Activated CD8-positive, alpha-beta T cell treated with anti-CD3 and anti-CD28 coated beads, Interleukin-2, amount 10 ng/mL, durations not matched to agents 7 days and 5 days (primary cell): ENCODE measurements at regions not wholly inside any gene's neighbourhood (a gene's known extent, or its start where the extent isn't known, plus 50 kb on each side); places are given as distances from the start of the nearest gene placed in this dataset.
"Not testable (repeated sequence)": the region's sequence is repeated elsewhere in the genome, so short reads cannot be mapped to it uniquely, and the experiment has no call there.

Experiments
- ATAC-seq: fragments of 150-1000 bp; cut with Tn5 transposase; one replicate; pipeline ENCODE4 v1.10.0; 2021; ENCODE audit warnings: moderate library complexity
- CTCF ChIA-PET: fragments of 350-600 bp; sonication (Branson Sonifier 250); formaldehyde crosslinking; loops from one replicate; lab custom pipeline; 2021; ENCODE audit warnings: antibody characterized with exemption; lab: Charles Lee
- POLR2A ChIA-PET: fragments of 350-600 bp; sonication (Branson Sonifier 250); formaldehyde crosslinking; loops from one replicate; lab custom pipeline; 2021; ENCODE audit warnings: antibody characterized with exemption; lab: Charles Lee
- DNase-seq: peaks from one replicate; pipeline ENCODE4 v3.0.0-alpha.2; 2020
- H3K27ac Mint-ChIP-seq: one replicate; pipeline ENCODE4 v1.8.0; 2021; ENCODE audit warnings: mild to moderate bottlenecking, mixed read lengths
- H3K27me3 Mint-ChIP-seq: one replicate; pipeline ENCODE4 v1.8.0; 2021; ENCODE audit warnings: low read depth, mixed read lengths
- H3K36me3 Mint-ChIP-seq: one replicate; pipeline ENCODE4 v1.8.0; 2021; ENCODE audit warnings: low read depth, mixed read lengths
- H3K4me1 Mint-ChIP-seq: one replicate; pipeline ENCODE4 v1.8.0; 2021; ENCODE audit warnings: low read depth, mixed read lengths
- H3K4me3 Mint-ChIP-seq: one replicate; pipeline ENCODE4 v1.8.0; 2021; ENCODE audit warnings: mild to moderate bottlenecking, mixed read lengths
- H3K9me3 Mint-ChIP-seq: one replicate; pipeline ENCODE4 v1.8.0; 2022; ENCODE audit warnings: mixed read lengths; ENCODE audit not compliant: insufficient read depth

- DNase-seq = peak; percentile 57
- Mint-ChIP-seq H3K4me1 (peaks cover 25% of the 10 kb centered on the region), H3K27me3 (peaks cover 2% of the 10 kb centered on the region), H3K36me3 (no peaks in the 10 kb centered on the region), H3K27ac (no peak overlapping the region), H3K9me3 (no peaks in the 10 kb centered on the region), H3K4me3 (no peak overlapping the region)
- ChIA-PET POLR2A (interaction anchor here (0.7 to 0.8 kb wide), 2 partner anchors 30 to 309 kb away, joined by 3 read pairs; no protein-coding TSS in a partner anchor), CTCF (interaction anchor here (0.9 to 13.7 kb wide), 14 partner anchors 8 to 139 kb away, joined by 3 to 440 read pairs (median 6); no protein-coding TSS in a partner anchor)
- ATAC-seq = peak; percentile 22
These were observed 227.9 kb upstream of the PRSS58 start for GRCh38 chr7:142485617-142486226.

- Mint-ChIP-seq H3K27ac (no peak overlapping the region), H3K27me3 (no peaks in the 10 kb centered on the region), H3K4me1 (peaks cover 28% of the 10 kb centered on the region), H3K9me3 (no peaks in the 10 kb centered on the region), H3K4me3 (no peak overlapping the region), H3K36me3 (no peaks in the 10 kb centered on the region)
- no peak for ATAC-seq
- DNase-seq = no peak
- POLR2A ChIA-PET = interaction anchor here (0.5 kb wide), 1 partner anchor 17 kb away, joined by 3 read pairs; no protein-coding TSS in a partner anchor
- CTCF ChIA-PET = interaction anchor here (0.9 to 13.7 kb wide), 24 partner anchors 8 to 731 kb away, joined by 3 to 440 read pairs (median 7); no protein-coding TSS in a partner anchor
These were observed 225.9 kb upstream of the PRSS58 start for GRCh38 chr7:142483659-142484317.

- CTCF ChIA-PET = interaction anchor here (0.7 to 13.7 kb wide), 28 partner anchors 9 to 732 kb away, joined by 3 to 440 read pairs (median 6); no protein-coding TSS in a partner anchor
- DNase-seq = peak; percentile 77
- Mint-ChIP-seq H3K9me3 (no peaks in the 10 kb centered on the region), H3K27ac (peak overlapping the region; percentile 86), H3K4me3 (peak overlapping the region; percentile 31), H3K4me1 (peaks cover 35% of the 10 kb centered on the region), H3K27me3 (no peaks in the 10 kb centered on the region), H3K36me3 (no peaks in the 10 kb centered on the region)
- POLR2A ChIA-PET = interaction anchor here (0.8 to 1.8 kb wide), 2 partner anchors 24 to 326 kb away, joined by 3 to 8 read pairs; no protein-coding TSS in a partner anchor
- peak; percentile 88 for ATAC-seq
These were observed 225.2 kb upstream of the PRSS58 start for GRCh38 chr7:142482891-142483658.

GRCh38 chr7:142481548-142481947, 223.7 kb upstream of the PRSS58 start:
- CTCF ChIA-PET = interaction anchor here (0.9 to 13.7 kb wide), 7 partner anchors 18 to 522 kb away, joined by 3 to 440 read pairs (median 9); no protein-coding TSS in a partner anchor
- Mint-ChIP-seq H3K4me3 (no peak overlapping the region), H3K27me3 (no peaks in the 10 kb centered on the region), H3K36me3 (no peaks in the 10 kb centered on the region), H3K9me3 (no peaks in the 10 kb centered on the region), H3K27ac (peak overlapping the region; percentile 13), H3K4me1 (peaks cover 50% of the 10 kb centered on the region)
- POLR2A ChIA-PET = interaction anchor here (0.9 to 1.8 kb wide), 2 partner anchors 22 to 307 kb away, joined by 3 to 8 read pairs; no protein-coding TSS in a partner anchor
- ATAC-seq = no peak
- no peak for DNase-seq

- ChIA-PET CTCF (interaction anchor here (0.6 to 13.7 kb wide), 26 partner anchors 8 to 838 kb away, joined by 3 to 440 read pairs (median 4); no protein-coding TSS in a partner anchor), POLR2A (interaction anchor here (0.9 kb wide), 1 partner anchor 15 kb away, joined by 3 read pairs; no protein-coding TSS in a partner anchor)
- Mint-ChIP-seq H3K27me3 (no peaks in the 10 kb centered on the region), H3K4me3 (no peak overlapping the region), H3K9me3 (no peaks in the 10 kb centered on the region), H3K4me1 (peaks cover 56% of the 10 kb centered on the region), H3K27ac (no peak overlapping the region), H3K36me3 (no peaks in the 10 kb centered on the region)
- ATAC-seq (peak; percentile 32), DNase-seq (peak; percentile 53)
These were observed 220.8 kb upstream of the PRSS58 start for GRCh38 chr7:142478479-142479220.

GRCh38 chr7:142477801-142478200, 219.9 kb upstream of the PRSS58 start:
- H3K27me3 Mint-ChIP-seq, DNase-seq, H3K36me3 Mint-ChIP-seq, H3K9me3 Mint-ChIP-seq: not testable (repeated sequence)
- Mint-ChIP-seq H3K4me3 (peak overlapping the region; percentile 45), H3K27ac (peak overlapping the region; percentile 86), H3K4me1 (peaks cover 50% of the 10 kb centered on the region)
- peak; percentile 63 for ATAC-seq
- CTCF ChIA-PET = interaction anchor here (0.9 to 13.7 kb wide), 20 partner anchors 9 to 132 kb away, joined by 4 to 440 read pairs (median 5); no protein-coding TSS in a partner anchor
- POLR2A ChIA-PET = interaction anchor here (1.1 to 1.3 kb wide), 2 partner anchors 14 to 17 kb away, joined by 3 read pairs; no protein-coding TSS in a partner anchor

- CTCF ChIA-PET = interaction anchor here (1.1 to 13.7 kb wide), 10 partner anchors 10 to 131 kb away, joined by 3 to 440 read pairs (median 5); no protein-coding TSS in a partner anchor
- Mint-ChIP-seq H3K4me3 (peak overlapping the region; percentile 45), H3K9me3 (no peaks in the 10 kb centered on the region), H3K36me3 (no peaks in the 10 kb centered on the region), H3K27me3 (peaks cover 3% of the 10 kb centered on the region), H3K27ac (peak overlapping the region; percentile 86), H3K4me1 (peaks cover 45% of the 10 kb centered on the region)
- DNase-seq = no peak
- peak; percentile 45 for ATAC-seq
- POLR2A ChIA-PET = interaction anchor here (1.1 to 1.4 kb wide), 3 partner anchors 14 to 332 kb away, joined by 3 to 5 read pairs (median 3); no protein-coding TSS in a partner anchor
These were observed 219.3 kb upstream of the PRSS58 start for GRCh38 chr7:142477079-142477651.

GRCh38 chr7:142476077-142476476, 218.2 kb upstream of the PRSS58 start:
- Mint-ChIP-seq H3K27ac (no peak overlapping the region), H3K4me1 (peaks cover 41% of the 10 kb centered on the region)
- POLR2A ChIA-PET = interaction anchor here (1.4 kb wide), 1 partner anchor 333 kb away, joined by 5 read pairs; no protein-coding TSS in a partner anchor

GRCh38 chr7:142471820-142472219, 214.0 kb upstream of the PRSS58 start:
- H3K36me3 Mint-ChIP-seq = no peaks in the 10 kb centered on the region
- H3K27me3 Mint-ChIP-seq = peaks cover 3% of the 10 kb centered on the region
- DNase-seq (no peak), ATAC-seq (no peak)
- ChIA-PET CTCF (interaction anchor here (1.3 to 18.7 kb wide), 4 partner anchors 10 to 44 kb away, joined by 3 to 440 read pairs (median 6); no protein-coding TSS in a partner anchor), POLR2A (no interaction called here)
- no peak overlapping the region for H3K4me3 Mint-ChIP-seq
- no peak overlapping the region for H3K27ac Mint-ChIP-seq
- H3K4me1 Mint-ChIP-seq = peaks cover 40% of the 10 kb centered on the region
- no peaks in the 10 kb centered on the region for H3K9me3 Mint-ChIP-seq

More at GRCh38 chr7:142476077-142476476, 218.2 kb upstream of the PRSS58 start:
- no peak for ATAC-seq
- Mint-ChIP-seq H3K4me3 (no peak overlapping the region), H3K27me3 (peaks cover 3% of the 10 kb centered on the region), H3K9me3 (no peaks in the 10 kb centered on the region), H3K36me3 (no peaks in the 10 kb centered on the region)
- CTCF ChIA-PET = interaction anchor here (0.9 to 13.7 kb wide), 4 partner anchors 9 to 32 kb away, joined by 3 to 440 read pairs (median 5); no protein-coding TSS in a partner anchor
- no peak for DNase-seq

- peaks cover 36% of the 10 kb centered on the region for H3K4me1 Mint-ChIP-seq
- ATAC-seq (no peak), DNase-seq (no peak)
- no peak overlapping the region for H3K4me3 Mint-ChIP-seq
- peaks cover 5% of the 10 kb centered on the region for H3K27me3 Mint-ChIP-seq
- H3K27ac Mint-ChIP-seq = peak overlapping the region; percentile 44
- POLR2A ChIA-PET = no interaction called here
- no peaks in the 10 kb centered on the region for H3K9me3 Mint-ChIP-seq
- CTCF ChIA-PET = interaction anchor here (1.4 to 18.7 kb wide), 3 partner anchors 9 to 12 kb away, joined by 7 to 440 read pairs (median 7); no protein-coding TSS in a partner anchor
- no peaks in the 10 kb centered on the region for H3K36me3 Mint-ChIP-seq
These were observed 212.6 kb upstream of the PRSS58 start for GRCh38 chr7:142470544-142470830.
